ENCODE measurements at regions not wholly inside any gene's neighbourhood (a gene's known extent, or its start where the extent isn't known, plus 50 kb on each side); places are given as distances from the start of the nearest gene placed in this dataset.

DNA sequence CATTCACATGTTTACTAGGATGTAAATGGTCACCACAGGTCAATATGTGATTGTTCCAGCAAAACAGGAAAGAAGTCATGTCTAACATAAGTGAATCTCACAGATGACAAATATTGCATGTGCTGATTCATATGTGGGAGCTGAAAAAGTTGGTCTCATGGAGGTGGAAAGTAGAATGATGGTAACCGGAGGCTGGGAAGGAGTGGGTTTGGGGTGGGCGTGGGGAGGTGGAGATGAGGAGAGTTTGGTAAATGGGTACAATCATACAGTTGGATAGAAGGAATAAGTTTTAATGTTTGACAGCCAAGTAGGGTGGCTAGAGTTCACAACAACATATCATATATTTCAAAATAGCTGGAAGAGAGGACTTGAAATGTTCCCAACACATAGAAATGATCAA, 83.8 kb upstream of the RANBP3L start:
- TF ChIP-seq, protein P1, sequence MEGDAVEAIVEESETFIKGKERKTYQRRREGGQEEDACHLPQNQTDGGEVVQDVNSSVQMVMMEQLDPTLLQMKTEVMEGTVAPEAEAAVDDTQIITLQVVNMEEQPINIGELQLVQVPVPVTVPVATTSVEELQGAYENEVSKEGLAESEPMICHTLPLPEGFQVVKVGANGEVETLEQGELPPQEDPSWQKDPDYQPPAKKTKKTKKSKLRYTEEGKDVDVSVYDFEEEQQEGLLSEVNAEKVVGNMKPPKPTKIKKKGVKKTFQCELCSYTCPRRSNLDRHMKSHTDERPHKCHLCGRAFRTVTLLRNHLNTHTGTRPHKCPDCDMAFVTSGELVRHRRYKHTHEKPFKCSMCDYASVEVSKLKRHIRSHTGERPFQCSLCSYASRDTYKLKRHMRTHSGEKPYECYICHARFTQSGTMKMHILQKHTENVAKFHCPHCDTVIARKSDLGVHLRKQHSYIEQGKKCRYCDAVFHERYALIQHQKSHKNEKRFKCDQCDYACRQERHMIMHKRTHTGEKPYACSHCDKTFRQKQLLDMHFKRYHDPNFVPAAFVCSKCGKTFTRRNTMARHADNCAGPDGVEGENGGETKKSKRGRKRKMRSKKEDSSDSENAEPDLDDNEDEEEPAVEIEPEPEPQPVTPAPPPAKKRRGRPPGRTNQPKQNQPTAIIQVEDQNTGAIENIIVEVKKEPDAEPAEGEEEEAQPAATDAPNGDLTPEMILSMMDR (IDR thresholded peaks at IDR 0.05; ENCODE audit: borderline replicate concordance, extremely low read depth, low read length, poor library complexity, severe bottlenecking), result no peak
- TF ChIP-seq EZH2 (IDR thresholded peaks at IDR 0.05; ENCODE audit: borderline replicate concordance, low read depth, low read length, severe bottlenecking), result no peak
